ENCODE measurements at regions not wholly inside any gene's neighbourhood (a gene's known extent, or its start where the extent isn't known, plus 50 kb on each side); places are given as distances from the start of the nearest gene placed in this dataset.
"Not testable (repeated sequence)": the region's sequence is repeated elsewhere in the genome, so short reads cannot be mapped to it uniquely, and the experiment has no call there.

GRCh38 chr1:3992746-3993145, 92.7 kb upstream of the C1orf174 start:
- no peak for DNase-seq

DNA sequence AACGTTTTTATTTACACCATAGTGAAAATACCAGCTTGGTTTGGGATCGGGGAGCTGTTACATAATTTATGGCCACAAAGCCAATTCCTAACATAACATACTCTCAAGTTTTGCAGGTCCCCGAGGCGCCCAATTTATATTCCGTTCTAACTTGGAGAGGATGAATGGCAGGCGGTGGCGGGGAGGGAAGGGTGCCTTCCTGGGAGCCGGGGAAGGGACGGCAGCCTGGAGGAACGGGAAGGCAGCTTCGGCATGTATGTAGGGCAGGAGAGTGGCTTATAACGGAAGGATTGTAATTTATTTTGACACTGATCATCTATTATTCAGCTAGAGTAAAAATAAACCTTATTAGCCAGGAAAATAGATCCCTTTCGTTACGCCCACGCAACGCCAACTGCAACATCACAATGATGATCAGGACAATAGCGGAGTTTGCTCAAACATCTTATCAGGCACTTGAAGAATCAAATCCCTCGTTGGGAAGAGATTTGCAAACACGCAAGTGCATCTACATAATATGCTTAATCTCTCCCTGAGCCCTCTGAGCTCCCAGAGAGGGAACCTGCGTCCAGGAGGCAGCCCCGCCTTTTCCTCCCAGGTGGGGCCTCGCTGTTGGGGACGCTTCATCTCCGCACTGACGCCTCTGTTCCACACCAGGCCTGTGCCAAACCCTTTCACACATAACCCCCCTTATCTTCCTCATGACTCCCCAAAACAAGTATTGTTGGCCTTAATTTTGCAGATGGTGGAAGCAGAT, 93.7 kb upstream of the C1orf174 start:
- no peak for DNase-seq

GRCh38 chr1:3995141-3995780, 95.2 kb upstream of the C1orf174 start:
- DNase-seq = no peak

GRCh38 chr1:3996846-3997705, 97.0 kb upstream of the C1orf174 start:
- DNase-seq = no peak

GRCh38 chr1:3998086-3998485, 98.0 kb upstream of the C1orf174 start:
- no peak for DNase-seq

GRCh38 chr1:3999514-3999913, 99.4 kb upstream of the C1orf174 start:
- not testable (repeated sequence) for DNase-seq

DNA sequence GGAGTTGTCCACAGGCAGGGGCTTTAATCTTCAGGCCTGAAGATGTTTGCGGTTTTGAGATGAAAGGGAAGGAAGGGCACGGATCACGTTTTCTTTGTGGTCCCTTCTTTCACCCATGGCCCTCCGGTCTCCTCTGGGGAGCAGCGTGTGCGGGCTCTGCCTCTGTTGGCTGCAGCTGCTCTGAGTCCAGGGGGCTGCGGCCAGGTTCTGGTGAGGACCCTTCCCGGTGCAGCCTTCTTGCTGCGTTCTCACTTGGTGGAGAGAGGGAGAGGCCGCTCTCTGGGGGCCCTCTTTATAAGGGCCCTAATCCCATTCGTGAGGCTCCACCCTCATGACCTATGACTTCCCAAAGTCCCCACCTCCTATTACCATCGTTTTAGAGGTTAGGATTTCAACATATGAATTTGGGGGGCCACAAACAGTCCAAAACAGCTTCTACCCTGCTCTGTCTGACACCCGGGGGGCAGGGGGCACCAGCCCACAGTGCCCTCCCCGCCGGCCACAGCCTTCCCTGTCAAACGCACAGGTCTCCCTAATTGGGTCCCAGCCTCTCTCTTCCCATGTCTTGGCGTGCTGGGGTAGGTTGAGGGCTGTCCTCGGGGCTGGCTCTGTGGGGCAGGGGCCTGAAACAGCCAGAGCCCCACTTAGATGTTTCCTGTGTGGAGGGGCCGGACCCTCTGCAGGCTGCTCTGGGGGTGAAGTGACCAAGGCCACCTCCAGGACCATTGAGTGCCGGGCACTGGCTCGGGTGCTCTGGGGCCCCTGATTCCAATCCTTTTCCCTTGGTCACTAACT, 100.1 kb upstream of the C1orf174 start:
- DNase-seq = no peak

DNA sequence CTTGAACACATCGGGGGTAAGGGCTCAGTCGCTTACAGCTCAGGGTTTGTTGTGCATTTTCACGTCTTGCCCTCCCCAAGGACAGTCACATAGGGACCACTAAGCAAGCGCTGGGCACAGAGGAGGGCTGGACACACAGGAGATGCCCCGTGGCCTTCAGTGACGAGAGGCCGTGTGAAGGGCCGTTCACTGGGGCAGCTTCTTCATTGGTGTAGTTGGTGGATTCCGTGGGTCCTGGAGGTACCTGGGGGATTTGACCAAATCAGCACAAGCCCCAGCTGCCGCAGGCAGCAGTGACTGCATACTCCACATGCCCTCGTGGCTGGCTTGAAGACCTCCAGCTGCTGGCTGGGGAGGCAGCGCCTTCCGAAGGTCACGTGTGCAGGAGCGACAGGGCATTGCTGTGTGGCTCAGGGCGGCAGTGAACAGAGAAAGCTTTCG, 100.8 kb upstream of the C1orf174 start:
- DNase-seq = no peak

GRCh38 chr1:4001461-4001860, 101.4 kb upstream of the C1orf174 start:
- no peak for DNase-seq

DNA sequence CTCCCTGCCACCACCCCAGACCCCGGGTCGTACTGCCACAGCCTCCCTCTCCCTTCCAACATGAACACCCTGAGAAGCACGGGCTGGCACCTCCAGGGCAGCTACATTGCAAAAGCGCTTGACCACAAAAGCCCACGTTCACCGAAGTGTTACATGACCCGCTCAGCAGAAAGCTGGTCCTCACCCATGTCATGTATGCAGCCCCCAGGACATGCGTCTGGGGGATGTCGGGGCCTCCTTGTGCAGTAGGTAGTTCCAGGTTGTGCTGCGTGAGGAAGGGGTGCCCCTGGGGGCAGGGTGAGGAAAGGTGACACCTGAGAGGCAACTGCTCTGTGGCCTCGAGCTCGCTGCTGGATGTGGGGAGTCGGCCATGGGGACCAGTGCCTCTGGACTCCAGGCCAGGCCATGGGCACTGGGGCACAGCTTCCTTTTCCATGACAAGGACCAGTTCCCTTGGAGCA, 102.0 kb upstream of the C1orf174 start:
- DNase-seq = no peak

GRCh38 chr1:4002741-4003140, 102.7 kb upstream of the C1orf174 start:
- no peak for DNase-seq

- DNase-seq = no peak
These were observed 103.9 kb upstream of the C1orf174 start for GRCh38 chr1:4003846-4004505.

GRCh38 chr1:4004635-4005430, 104.8 kb upstream of the C1orf174 start:
- DNase-seq = no peak

DNA sequence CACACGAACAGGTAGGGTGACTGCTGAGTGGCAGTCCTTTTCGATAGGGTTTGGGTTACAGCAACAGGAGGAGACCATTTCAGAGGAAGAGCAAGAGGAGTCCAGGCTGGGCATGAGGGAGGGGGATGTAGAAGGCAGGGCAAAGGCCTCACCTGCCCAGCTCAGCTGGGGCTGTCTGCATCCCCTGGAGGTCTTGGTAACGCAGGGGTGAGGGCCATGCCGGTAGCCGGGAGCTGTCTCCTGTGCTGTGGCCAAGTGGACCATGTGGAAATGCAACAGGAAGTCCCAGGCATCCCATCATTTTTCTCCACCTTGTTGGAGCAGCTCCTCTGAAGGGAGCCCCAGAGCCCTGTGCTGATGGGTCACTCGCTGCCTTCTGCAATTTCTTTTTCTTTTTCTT, 105.4 kb upstream of the C1orf174 start:
- DNase-seq = no peak

GRCh38 chr1:4006676-4007374, 106.8 kb upstream of the C1orf174 start:
- DNase-seq = no peak

DNA sequence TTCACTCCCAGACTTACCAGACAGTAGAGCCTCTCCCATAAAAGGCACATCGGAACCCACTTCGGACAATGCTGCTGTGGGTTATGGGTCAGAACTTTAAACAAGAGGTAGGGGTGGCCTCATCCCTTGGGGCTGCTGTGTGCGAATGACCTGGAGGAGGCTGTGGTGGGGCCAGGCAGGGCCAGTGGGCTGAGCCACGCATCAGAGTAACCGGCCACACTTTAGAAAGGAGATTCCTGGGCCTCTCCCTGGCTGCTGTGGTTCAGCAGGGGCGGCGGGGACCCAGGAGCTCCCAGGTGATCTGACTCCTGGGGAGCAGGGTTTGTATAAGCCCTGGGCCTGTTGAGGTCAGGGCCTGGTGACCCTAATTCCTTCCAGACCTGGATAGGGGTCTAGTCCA, 110.2 kb upstream of the C1orf174 start:
- no peak for DNase-seq

DNA sequence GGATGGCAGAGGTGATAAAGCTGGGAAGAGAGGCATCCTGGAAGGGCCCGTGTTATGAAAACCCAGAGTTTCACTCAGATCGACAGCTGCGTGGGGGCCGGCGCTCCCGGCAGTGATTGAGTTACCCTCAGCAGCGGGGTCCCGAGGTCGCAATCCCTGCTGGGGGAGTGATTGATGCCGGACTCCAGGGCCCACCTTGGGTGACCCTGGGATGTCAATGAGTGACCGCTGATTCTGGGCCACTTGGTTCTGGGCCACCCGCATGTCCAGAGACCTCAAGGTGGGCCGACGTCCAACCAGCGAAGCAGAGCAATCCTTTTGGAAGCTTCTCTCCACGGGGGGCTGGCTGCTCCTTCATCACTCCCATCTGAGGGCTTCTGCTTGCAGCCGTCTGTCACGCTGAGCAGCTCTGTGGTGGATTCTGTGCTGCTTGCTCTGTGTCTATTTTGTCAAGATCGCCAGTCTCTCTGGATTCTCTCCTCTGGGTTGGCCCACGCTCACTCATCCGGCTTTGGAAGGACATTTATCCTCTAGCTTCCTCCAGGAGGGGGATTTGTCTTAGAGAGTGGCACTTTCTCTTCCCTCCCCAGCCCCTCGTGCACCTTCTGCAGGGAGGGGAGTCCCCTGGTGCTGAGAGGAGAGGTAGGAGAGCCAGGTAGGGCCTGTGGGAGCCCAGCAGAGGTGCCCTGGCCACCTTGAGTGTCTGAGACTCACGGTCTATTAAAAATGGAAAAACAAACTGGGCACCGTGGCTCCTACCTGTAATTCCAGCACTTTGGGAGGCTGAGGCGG, 110.9 kb upstream of the C1orf174 start:
- no peak for DNase-seq

DNA sequence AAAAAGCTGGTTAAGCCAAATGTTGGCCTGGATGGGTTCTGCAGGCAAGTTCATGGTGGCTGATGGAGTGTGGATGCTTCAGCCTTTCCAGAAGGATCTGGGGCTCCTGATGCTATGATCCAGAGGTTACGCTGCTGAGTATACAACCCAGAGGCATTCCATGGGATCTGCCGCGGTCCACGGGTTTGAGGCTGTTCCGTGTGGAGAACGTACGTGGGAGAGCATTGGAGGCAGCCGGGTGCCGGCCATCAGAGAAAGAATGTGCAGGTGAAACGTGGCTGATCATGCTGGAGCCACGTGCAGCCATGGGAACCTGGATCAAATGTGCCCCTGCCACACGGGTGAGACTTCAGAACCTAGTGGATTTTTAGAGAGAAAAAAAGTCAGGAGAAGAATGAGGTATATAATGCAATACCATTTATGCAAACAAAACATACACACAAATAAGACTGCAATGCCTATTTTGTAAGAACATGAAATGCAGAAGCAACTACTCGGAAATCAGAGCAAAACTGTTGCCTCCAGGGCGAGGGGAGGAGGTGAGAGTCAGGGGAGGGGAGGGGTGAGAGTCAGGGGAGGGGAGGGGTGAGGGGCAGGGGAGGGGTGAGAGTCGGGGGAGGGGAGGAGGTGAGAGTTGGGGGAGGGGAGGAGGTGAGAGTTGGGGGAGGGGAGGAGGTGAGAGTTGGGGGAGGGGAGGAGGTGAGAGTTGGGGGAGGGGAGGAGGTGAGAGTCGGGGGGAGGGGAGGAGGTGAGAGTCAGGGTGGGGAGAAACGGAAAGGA, 116.5 kb upstream of the C1orf174 start:
- no peak for DNase-seq
